Glutamatergic neuron (in vitro differentiated cells): ENCODE measurements at regions not wholly inside any gene's neighbourhood (a gene's known extent, or its start where the extent isn't known, plus 50 kb on each side); places are given as distances from the start of the nearest gene placed in this dataset.
A peak's percentile ranks its signal among the peaks of the same experiment; 100 is the strongest.
"Not testable (repeated sequence)": the region's sequence is repeated elsewhere in the genome, so short reads cannot be mapped to it uniquely, and the experiment has no call there.

Experiments used
- DNase-seq: peaks from one replicate; pipeline ENCODE4 v3.0.0; 2022
- H3K27ac Mint-ChIP-seq: one replicate; pipeline ENCODE4 v1.8.0; 2020; ENCODE audit warnings: mild to moderate bottlenecking, mixed read lengths, inconsistent platforms; ENCODE audit not compliant: unreplicated experiment
- H3K27me3 Mint-ChIP-seq: one replicate; pipeline ENCODE4 v1.8.0; 2020; ENCODE audit warnings: mild to moderate bottlenecking, moderate library complexity, mixed read lengths, inconsistent platforms; ENCODE audit not compliant: unreplicated experiment
- H3K36me3 Mint-ChIP-seq: one replicate; pipeline ENCODE4 v1.8.0; 2020; ENCODE audit warnings: mild to moderate bottlenecking, mixed read lengths, inconsistent platforms; ENCODE audit not compliant: unreplicated experiment
- H3K4me1 Mint-ChIP-seq: one replicate; pipeline ENCODE4 v1.8.0; 2020; ENCODE audit warnings: mild to moderate bottlenecking, low read depth, mixed read lengths, inconsistent platforms; ENCODE audit not compliant: unreplicated experiment
- H3K4me3 Mint-ChIP-seq: one replicate; pipeline ENCODE4 v1.8.0; 2020; ENCODE audit warnings: mild to moderate bottlenecking, mixed read lengths, inconsistent platforms; ENCODE audit not compliant: unreplicated experiment
- H3K9me3 Mint-ChIP-seq: one replicate; pipeline ENCODE4 v1.8.0; 2020; ENCODE audit warnings: mild to moderate bottlenecking, moderate library complexity, mixed read lengths, inconsistent platforms; ENCODE audit not compliant: unreplicated experiment
- TF ChIP-seq, protein P1 (sequence below): fragments of 200-600 bp; sonication (generic); IDR thresholded peaks from one replicate; pipeline ENCODE4 v1.5.0; 2021; ENCODE audit not compliant: partially characterized antibody, unreplicated experiment

DNA sequence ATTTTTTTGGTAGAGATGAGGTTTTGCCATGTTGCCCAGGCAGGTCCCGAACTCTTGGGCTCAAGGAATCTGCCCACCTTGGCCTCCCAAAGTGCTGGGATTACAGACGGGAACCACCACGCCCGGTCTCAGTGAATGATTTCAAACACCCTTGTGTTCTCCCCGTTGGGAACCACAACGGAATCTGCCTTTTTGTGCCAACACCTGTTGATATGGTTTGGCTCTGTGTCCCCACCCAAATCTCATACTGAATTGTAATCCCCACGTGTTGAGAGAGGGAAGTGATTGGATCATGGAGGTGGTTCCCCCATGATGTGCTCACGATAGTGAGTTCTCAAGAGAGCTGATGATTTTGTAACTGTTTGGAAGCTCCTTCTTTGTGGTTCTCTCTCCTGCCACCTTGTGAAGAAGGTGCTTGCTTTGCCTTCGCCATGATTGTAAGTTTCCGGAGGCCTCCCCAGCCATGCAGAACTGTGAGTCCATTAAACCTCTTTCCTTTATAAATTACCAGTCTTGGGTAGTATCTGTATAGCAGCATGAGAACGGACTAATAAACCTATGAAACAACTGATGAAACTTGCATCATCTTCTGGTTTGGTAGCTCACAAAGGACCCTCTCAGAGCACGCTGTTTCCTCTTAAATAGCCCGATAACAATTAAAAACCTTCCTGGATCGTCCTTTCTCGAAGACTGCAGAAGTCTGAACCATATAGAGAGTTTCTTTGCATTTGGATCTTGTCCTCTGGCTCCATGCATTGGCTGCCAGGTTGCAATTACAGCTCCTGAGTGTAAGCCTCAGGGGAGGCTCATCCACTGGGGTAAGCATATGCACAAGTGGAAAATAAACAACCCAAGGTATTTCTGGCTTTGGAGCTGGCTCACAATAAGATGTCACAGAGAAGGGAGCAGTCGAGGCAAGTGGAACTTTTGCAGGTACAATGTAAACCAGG lies 91.5 kb downstream of the SPRY4 start:
- H3K4me1 Mint-ChIP-seq = peaks cover 14% of the 10 kb centered on the region
- TF ChIP-seq, protein P1, sequence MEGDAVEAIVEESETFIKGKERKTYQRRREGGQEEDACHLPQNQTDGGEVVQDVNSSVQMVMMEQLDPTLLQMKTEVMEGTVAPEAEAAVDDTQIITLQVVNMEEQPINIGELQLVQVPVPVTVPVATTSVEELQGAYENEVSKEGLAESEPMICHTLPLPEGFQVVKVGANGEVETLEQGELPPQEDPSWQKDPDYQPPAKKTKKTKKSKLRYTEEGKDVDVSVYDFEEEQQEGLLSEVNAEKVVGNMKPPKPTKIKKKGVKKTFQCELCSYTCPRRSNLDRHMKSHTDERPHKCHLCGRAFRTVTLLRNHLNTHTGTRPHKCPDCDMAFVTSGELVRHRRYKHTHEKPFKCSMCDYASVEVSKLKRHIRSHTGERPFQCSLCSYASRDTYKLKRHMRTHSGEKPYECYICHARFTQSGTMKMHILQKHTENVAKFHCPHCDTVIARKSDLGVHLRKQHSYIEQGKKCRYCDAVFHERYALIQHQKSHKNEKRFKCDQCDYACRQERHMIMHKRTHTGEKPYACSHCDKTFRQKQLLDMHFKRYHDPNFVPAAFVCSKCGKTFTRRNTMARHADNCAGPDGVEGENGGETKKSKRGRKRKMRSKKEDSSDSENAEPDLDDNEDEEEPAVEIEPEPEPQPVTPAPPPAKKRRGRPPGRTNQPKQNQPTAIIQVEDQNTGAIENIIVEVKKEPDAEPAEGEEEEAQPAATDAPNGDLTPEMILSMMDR = no peak
- H3K4me3 Mint-ChIP-seq = no peak overlapping the region
- peaks cover 4% of the 10 kb centered on the region for H3K27me3 Mint-ChIP-seq
- no peaks in the 10 kb centered on the region for H3K36me3 Mint-ChIP-seq
- no peaks in the 10 kb centered on the region for H3K9me3 Mint-ChIP-seq
- H3K27ac Mint-ChIP-seq = no peak overlapping the region
- no peak for DNase-seq

DNA sequence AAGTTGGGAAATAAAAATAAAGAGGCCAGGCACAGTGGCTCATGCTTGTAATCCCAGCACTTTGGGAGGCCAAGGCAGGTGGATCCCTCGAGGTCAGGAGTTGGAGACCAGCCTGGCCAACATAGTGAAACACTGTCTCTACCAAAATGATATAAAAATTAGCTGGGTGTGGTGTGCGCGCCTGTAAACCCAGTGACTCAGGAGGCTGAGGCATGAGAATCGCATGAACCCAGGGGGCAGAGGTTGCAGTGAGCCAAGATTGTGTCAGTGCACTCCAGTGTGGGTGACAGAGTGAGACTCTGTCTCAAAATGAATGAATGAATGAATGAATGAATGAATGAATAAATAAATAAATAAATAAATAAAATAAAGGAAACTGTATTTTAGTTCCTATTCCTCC lies 93.9 kb downstream of the SPRY4 start:
- H3K36me3 Mint-ChIP-seq, H3K27me3 Mint-ChIP-seq, H3K4me1 Mint-ChIP-seq, H3K4me3 Mint-ChIP-seq, H3K27ac Mint-ChIP-seq, DNase-seq, H3K9me3 Mint-ChIP-seq: not testable (repeated sequence)

DNA sequence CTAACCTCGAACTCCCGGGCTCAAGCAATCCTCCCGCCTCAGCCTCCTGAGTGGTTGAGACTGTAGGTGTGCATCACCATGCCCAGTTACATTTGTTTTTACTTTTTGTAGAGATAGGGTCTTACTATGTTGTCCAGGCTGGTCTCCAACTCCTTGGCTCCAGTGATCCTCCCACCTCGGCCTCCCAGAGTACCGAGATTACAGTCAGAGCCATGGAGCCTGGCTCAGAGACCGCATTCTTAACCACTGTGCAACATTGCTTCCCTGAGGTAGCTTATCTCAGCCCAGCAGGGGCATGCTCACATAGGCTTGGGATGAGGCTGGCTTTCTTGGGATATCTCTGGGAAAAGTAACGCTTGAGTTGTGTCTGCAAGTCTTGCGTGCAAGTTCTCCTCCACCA lies 99.7 kb downstream of the SPRY4 start:
- DNase-seq = no peak
- H3K9me3 Mint-ChIP-seq = no peaks in the 10 kb centered on the region
- H3K4me3 Mint-ChIP-seq = no peak overlapping the region
- H3K27me3 Mint-ChIP-seq = peaks cover 7% of the 10 kb centered on the region
- H3K36me3 Mint-ChIP-seq = peaks cover 4% of the 10 kb centered on the region
- no peak overlapping the region for H3K27ac Mint-ChIP-seq
- TF ChIP-seq, protein P1 = no peak
- H3K4me1 Mint-ChIP-seq = peaks cover 15% of the 10 kb centered on the region

DNA sequence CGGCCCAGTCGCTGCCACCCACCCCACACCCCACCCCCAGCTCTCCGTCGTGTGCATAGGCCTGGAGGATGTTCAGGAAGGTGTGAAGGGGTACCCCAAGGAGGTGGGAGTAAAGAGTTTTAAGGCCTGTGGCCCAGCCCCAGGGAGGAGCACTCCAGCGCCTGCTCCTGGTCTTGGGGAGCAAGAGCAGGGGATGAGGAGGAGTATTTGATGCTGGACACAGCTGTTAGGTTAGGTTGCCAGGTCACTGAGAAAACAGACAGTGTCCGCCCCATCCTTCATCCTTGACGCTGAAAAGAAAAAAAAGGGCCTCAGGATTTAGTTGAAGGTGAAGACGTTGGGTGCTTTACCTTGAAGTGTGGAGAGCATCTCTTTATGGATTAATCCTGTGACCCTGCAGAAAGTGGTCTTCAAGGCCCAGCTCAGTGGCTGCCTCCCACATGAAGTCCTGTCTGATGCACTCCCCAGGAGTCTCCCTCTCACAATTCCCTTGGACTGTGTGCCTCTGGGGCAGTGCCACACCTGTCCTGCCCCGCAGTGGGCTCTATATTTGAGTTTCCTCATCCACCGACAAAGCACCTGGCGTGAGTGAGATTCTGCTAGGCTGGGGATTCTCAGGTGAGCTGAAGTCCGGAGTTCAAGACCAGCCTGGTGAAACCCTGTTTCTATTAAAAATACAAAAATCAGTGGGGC lies 101.8 kb downstream of the SPRY4 start:
- H3K27ac Mint-ChIP-seq = no peak overlapping the region
- peaks cover 1% of the 10 kb centered on the region for H3K9me3 Mint-ChIP-seq
- TF ChIP-seq, protein P1 = no peak
- peaks cover 4% of the 10 kb centered on the region for H3K36me3 Mint-ChIP-seq
- H3K4me3 Mint-ChIP-seq = no peak overlapping the region
- DNase-seq = no peak
- peaks cover 15% of the 10 kb centered on the region for H3K4me1 Mint-ChIP-seq
- peaks cover 6% of the 10 kb centered on the region for H3K27me3 Mint-ChIP-seq

DNA sequence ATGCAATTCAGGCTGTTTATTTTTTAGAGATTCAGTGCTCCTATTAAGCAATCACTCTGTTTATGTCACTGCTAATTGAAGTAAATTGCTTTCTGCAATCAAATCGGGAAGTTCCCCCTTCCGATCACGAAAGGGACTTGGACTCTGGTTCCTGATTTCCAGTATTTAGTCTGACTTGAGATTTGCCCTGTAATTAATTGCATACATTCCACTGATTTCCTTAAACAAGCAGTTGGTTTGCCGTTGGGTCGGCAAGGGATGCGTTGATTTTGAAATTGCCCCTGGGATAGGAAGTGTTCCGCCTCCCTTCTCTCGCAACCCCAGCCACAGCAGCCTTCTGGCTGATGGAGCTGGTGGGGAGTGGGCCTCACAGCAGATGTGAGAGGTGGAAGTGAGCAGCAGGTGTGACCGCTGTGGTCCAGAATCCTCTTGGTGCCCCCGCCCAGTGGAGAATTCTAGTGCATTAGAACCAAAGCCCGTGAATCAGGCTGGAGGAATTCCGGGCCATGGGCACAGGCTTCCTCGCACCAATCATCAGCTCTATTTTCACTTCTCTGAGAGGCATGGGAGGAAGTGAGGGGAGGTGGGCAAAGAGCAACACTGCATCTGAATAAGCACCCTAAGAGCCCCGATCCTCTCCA lies 102.5 kb downstream of the SPRY4 start:
- TF ChIP-seq, protein P1 = no peak
- Mint-ChIP-seq H3K27ac (no peak overlapping the region), H3K36me3 (peaks cover 4% of the 10 kb centered on the region), H3K4me1 (peaks cover 15% of the 10 kb centered on the region), H3K27me3 (peaks cover 6% of the 10 kb centered on the region), H3K9me3 (peaks cover 3% of the 10 kb centered on the region), H3K4me3 (no peak overlapping the region)
- peak; percentile 38 for DNase-seq
